ENCODE measurements at regions not wholly inside any gene's neighbourhood (a gene's known extent, or its start where the extent isn't known, plus 50 kb on each side); places are given as distances from the start of the nearest gene placed in this dataset.

DNA sequence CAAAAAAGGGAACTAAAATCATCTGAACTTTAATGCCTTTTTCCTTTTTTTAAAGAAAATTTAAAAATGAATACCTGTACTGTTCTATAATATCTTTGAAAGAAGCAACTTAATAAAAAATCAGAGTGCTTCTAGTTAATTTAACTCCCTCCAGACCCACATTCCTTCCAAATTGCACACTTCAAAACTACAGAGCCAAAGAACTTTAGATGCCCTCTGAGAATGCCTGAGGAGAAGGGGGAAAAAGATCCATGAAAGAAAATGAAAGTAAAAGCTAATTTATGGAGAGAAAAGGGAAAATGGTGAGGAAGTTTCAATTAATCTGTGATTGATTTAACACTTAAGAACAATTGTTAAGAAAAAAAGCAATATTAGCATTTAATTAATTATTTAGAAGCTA, 1141.6 kb downstream of the IGSF11 start:
- no peak overlapping the region for H3K27ac ChIP-seq
- no peaks in the 10 kb centered on the region for H3K9me3 ChIP-seq
- no peaks in the 10 kb centered on the region for H3K36me3 ChIP-seq (ENCODE audit: insufficient read depth in 1 of 2, low read depth in 1 of 2)
- no peak for TF ChIP-seq CTCF (IDR thresholded peaks at IDR 0.05)
- no peak overlapping the region for H3K4me3 ChIP-seq
- DNase-seq (no peak), ATAC-seq (no peak)
- H3K27me3 ChIP-seq (ENCODE audit: insufficient read depth in 3 of 3, low read length in 2 of 3), result no peaks in the 10 kb centered on the region
- intact Hi-C loops (cut with DNase I), result loop anchor here in 1 of 2 donors (1.0 kb wide), 1 partner anchor 21 kb away; no protein-coding TSS in a partner anchor
- no peaks in the 10 kb centered on the region for H3K4me1 ChIP-seq

DNA sequence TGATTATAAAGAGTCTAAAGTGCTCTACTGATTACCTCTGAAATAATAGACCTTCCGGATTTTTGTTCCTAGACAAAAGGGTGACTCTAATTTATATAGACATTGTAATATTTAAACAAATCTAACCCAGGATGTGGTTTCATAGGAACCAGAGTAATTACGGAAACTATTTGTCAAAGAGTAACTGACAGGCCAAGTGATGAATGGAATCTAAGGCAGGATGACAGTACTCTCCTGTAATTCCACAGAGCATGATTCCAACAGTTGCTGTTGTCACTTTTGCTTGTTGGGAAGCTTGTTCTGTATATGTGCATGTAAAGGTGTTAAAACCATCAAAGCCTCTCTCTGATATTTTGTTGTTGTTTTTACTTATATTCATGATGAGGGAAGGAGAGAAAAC, 1141.0 kb downstream of the IGSF11 start:
- Histone ChIP-seq H3K27ac (no peak overlapping the region), H3K4me3 (no peak overlapping the region), H3K36me3 (ENCODE audit: insufficient read depth in 1 of 2, low read depth in 1 of 2) (no peaks in the 10 kb centered on the region), H3K27me3 (ENCODE audit: insufficient read depth in 3 of 3, low read length in 2 of 3) (no peaks in the 10 kb centered on the region), H3K9me3 (no peaks in the 10 kb centered on the region), H3K4me1 (no peaks in the 10 kb centered on the region)
- TF ChIP-seq CTCF (IDR thresholded peaks at IDR 0.05), result no peak
- 66 to 69% (median 68%) methylated on average over 2 of the region's 2 CpGs for WGBS, 3 donors
- DNase-seq (no peak), ATAC-seq (no peak)
- intact Hi-C loops (cut with DNase I), result loop anchor here in 1 of 2 donors (1.0 kb wide), 1 partner anchor 21 kb away; no protein-coding TSS in a partner anchor

GRCh38 chr3:117898722-117899522, 1135.7 kb downstream of the IGSF11 start:
- Histone ChIP-seq H3K36me3 (ENCODE audit: insufficient read depth in 1 of 2, low read depth in 1 of 2) (no peaks in the 10 kb centered on the region), H3K27ac (no peak overlapping the region), H3K9me3 (no peaks in the 10 kb centered on the region), H3K4me3 (no peak overlapping the region), H3K27me3 (ENCODE audit: insufficient read depth in 3 of 3, low read length in 2 of 3) (no peaks in the 10 kb centered on the region), H3K4me1 (no peaks in the 10 kb centered on the region)
- ATAC-seq (no peak), DNase-seq (no peak)
- 51 to 59% (median 55%) methylated on average over 6 of the region's 6 CpGs for WGBS, 3 donors
- TF ChIP-seq CTCF (IDR thresholded peaks at IDR 0.05), result no peak
- intact Hi-C loops (cut with DNase I), result no loop called here

- H3K4me3 ChIP-seq, result no peak overlapping the region
- H3K36me3 ChIP-seq (ENCODE audit: insufficient read depth in 1 of 2, low read depth in 1 of 2), result no peaks in the 10 kb centered on the region
- DNase-seq (no peak), ATAC-seq (no peak)
- no peaks in the 10 kb centered on the region for H3K27me3 ChIP-seq (ENCODE audit: insufficient read depth in 3 of 3, low read length in 2 of 3)
- H3K9me3 ChIP-seq, result no peaks in the 10 kb centered on the region
- no peaks in the 10 kb centered on the region for H3K4me1 ChIP-seq
- no peak overlapping the region for H3K27ac ChIP-seq
- TF ChIP-seq CTCF (IDR thresholded peaks at IDR 0.05), result no peak
- intact Hi-C loops (cut with DNase I), result no loop called here
These were observed 1131.4 kb downstream of the IGSF11 start for GRCh38 chr3:117903226-117903625.
